GM12878 (cell line): ENCODE measurements at regions not wholly inside any gene's neighbourhood (a gene's known extent, or its start where the extent isn't known, plus 50 kb on each side); places are given as distances from the start of the nearest gene placed in this dataset.
A peak's percentile ranks its signal among the peaks of the same experiment; 100 is the strongest.

ENCODE experiments used
- ATAC-seq: fragments of 200-7000 bp; cut with Tn5 transposase; 3 replicates; pipeline ENCODE4 v1.9.1; 2020; ENCODE audit warnings: mild to moderate bottlenecking, moderate library complexity
- BruUV-seq: library from RNA; stranded (reverse); fragments of 400-500 nt; replicated peaks from 2 replicates; lab custom pipeline; 2021; lab: Mats Ljungman, UMichigan
- CTCF ChIA-PET: fragments of 300-600 bp; sonication (Branson Sonifier 250); formaldehyde crosslinking; extraction: SDS; loops from one replicate; lab custom pipeline; 2021; ENCODE audit warnings: inconsistent platforms; lab: Yijun Ruan, JAX
- POLR2A ChIA-PET: fragments of 350-600 bp; formaldehyde crosslinking; extraction: SDS; loops from one replicate; lab custom pipeline; 2021; ENCODE audit warnings: inconsistent platforms; lab: Charles Lee
- RAD21 ChIA-PET: fragments of 300-600 bp; sonication (Branson Sonifier 250); formaldehyde crosslinking; loops from one replicate; lab custom pipeline; 2023; ENCODE audit warnings: antibody characterized with exemption; ENCODE audit not compliant: unreplicated experiment; lab: Charles Lee
- SMC1A ChIA-PET: fragments of 300-600 bp; sonication (Branson Sonifier 250); formaldehyde crosslinking; loops from one replicate; lab custom pipeline; 2023; ENCODE audit not compliant: unreplicated experiment, uncharacterized antibody; lab: Charles Lee
- DNase-seq: peaks from one replicate; pipeline ENCODE4 v3.0.0-alpha.2; 2011; ENCODE audit warnings: low read depth, low spot score
- FAIRE-seq: peaks from 3 replicates; lab custom pipeline; 2011; peaks lifted over from hg19 to GRCh38; lab: Jason Lieb, UNC
- H2AFZ ChIP-seq: 2 replicates; pipeline ENCODE4 v1.6.0; 2011; ENCODE audit warnings: low read depth, low read length, control low read depth; ENCODE audit not compliant: control insufficient read depth
- H3K27ac ChIP-seq: 2 replicates; pipeline ENCODE4 v1.5.1; 2011; ENCODE audit warnings: control low read depth; ENCODE audit not compliant: control insufficient read depth, insufficient read depth
- H3K27me3 ChIP-seq, 2 experiments: replicated peaks in 1 of 2; 2 replicates each; pipeline versions ENCODE4 v1.6.0 to v1.6.1; 2011; ENCODE audit warnings: low read length in 1 of 2; ENCODE audit not compliant: control insufficient read depth in 2 of 2, insufficient read depth in 2 of 2
- H3K36me3 ChIP-seq, 2 experiments: 2 replicates each; pipeline ENCODE4 v1.5.1; 2011; ENCODE audit warnings: low read length in 1 of 2; ENCODE audit not compliant: control insufficient read depth in 2 of 2, insufficient read depth in 2 of 2
- H3K4me1 ChIP-seq: 2 replicates; pipeline ENCODE4 v1.6.1; 2011; ENCODE audit warnings: mild to moderate bottlenecking, low read length, moderate library complexity, mixed read lengths; ENCODE audit not compliant: control insufficient read depth, insufficient read depth
- H3K4me2 ChIP-seq: 2 replicates; pipeline ENCODE4 v1.6.0; 2011; ENCODE audit warnings: control low read depth; ENCODE audit not compliant: control insufficient read depth, insufficient read depth
- H3K4me3 ChIP-seq: fragments of 200-600 bp; sonication (generic); 2 replicates; pipeline ENCODE4 v1.5.1; 2016
- H3K79me2 ChIP-seq: 2 replicates; pipeline ENCODE4 v1.6.0; 2011; ENCODE audit warnings: low read length; ENCODE audit not compliant: control insufficient read depth, insufficient read depth
- H3K9ac ChIP-seq: 2 replicates; pipeline ENCODE4 v1.8.0; 2011; ENCODE audit warnings: low read length, control low read depth, mixed read lengths; ENCODE audit not compliant: control insufficient read depth, insufficient read depth
- H3K9me3 ChIP-seq: replicated peaks from 3 replicates; pipeline ENCODE4 v1.5.1; 2011; ENCODE audit warnings: mild to moderate bottlenecking, low read length; ENCODE audit not compliant: control insufficient read depth, insufficient read depth
- H4K20me1 ChIP-seq: 2 replicates; pipeline ENCODE4 v1.6.0; 2011; ENCODE audit not compliant: control insufficient read depth, insufficient read depth
- BACH1 ChIP-seq: fragments of 450-650 bp; IDR thresholded peaks from 2 replicates; pipeline ENCODE4 v1.6.1; 2017; ENCODE audit warnings: mild to moderate bottlenecking, borderline replicate concordance
- BHLHE40 ChIP-seq, 2 experiments: fragments of 450-650 bp in 1 of 2; IDR thresholded peaks; 2 replicates each; pipeline ENCODE4 v1.6.1; 2011 to 2017; ENCODE audit warnings: low read depth in 2 of 2, borderline replicate concordance in 1 of 2, improper control_type of control experiment in 1 of 2, low read length in 1 of 2, mild to moderate bottlenecking in 1 of 2
- CREM ChIP-seq: IDR thresholded peaks from 2 replicates; pipeline ENCODE4 v1.6.1; 2014; ENCODE audit warnings: antibody characterized with exemption, low read depth
- EGR1 ChIP-seq, 2 experiments: IDR thresholded peaks; 1 replicate in 1 of 2; 2 replicates in 1 of 2; pipeline ENCODE4 v1.6.1; 2011 to 2012; ENCODE audit warnings: low read depth in 2 of 2, low read length in 2 of 2, borderline replicate concordance in 1 of 2, mild to moderate bottlenecking in 1 of 2, moderate library complexity in 1 of 2
- FOS ChIP-seq: IDR thresholded peaks from 3 replicates; pipeline ENCODE4 v1.6.1; 2011; ENCODE audit warnings: borderline replicate concordance; ENCODE audit not compliant: insufficient read length; ENCODE audit errors: extremely low read depth
- HCFC1 ChIP-seq: fragments of 150-350 bp; IDR thresholded peaks from 2 replicates; pipeline ENCODE4 v1.6.1; 2014; ENCODE audit warnings: low read length
- HDAC6 ChIP-seq: fragments of 200-600 bp; sonication (generic); IDR thresholded peaks from one replicate; pipeline ENCODE4 v1.8.0; 2017; ENCODE audit warnings: antibody characterized with exemption; ENCODE audit not compliant: unreplicated experiment
- HSF1 ChIP-seq: fragments of 150-350 bp; IDR thresholded peaks from 2 replicates; pipeline ENCODE4 v1.6.1; 2014; ENCODE audit warnings: mild to moderate bottlenecking, low read depth, low read length
- RBBP5 ChIP-seq: fragments of 200-600 bp; sonication (generic); conservative IDR thresholded peaks from 2 replicates; pipeline ENCODE4 v1.6.1; 2016
- SKIL ChIP-seq: fragments of 450-650 bp; IDR thresholded peaks from 2 replicates; pipeline ENCODE4 v1.6.1; 2017; ENCODE audit warnings: mild to moderate bottlenecking, low read depth, inconsistent platforms; ENCODE audit not compliant: poor library complexity, severe bottlenecking
- SPI1 ChIP-seq: IDR thresholded peaks from 2 replicates; pipeline ENCODE4 v1.6.1; 2011; ENCODE audit warnings: low read depth, mild to moderate bottlenecking, low read length, moderate library complexity, borderline replicate concordance; ENCODE audit not compliant: insufficient read depth
- SUZ12 ChIP-seq: fragments of 200-600 bp; sonication (generic); IDR thresholded peaks from one replicate; pipeline ENCODE4 v1.6.1; 2018; ENCODE audit warnings: antibody characterized with exemption, mild to moderate bottlenecking; ENCODE audit not compliant: unreplicated experiment
- TBL1XR1 ChIP-seq: IDR thresholded peaks from 2 replicates; pipeline ENCODE4 v1.6.1; 2012; ENCODE audit warnings: low read depth, low read length, improper control_type of control experiment
- WRNIP1 ChIP-seq: IDR thresholded peaks from 2 replicates; pipeline ENCODE4 v1.6.1; 2011; ENCODE audit warnings: low read depth, low read length, improper control_type of control experiment, borderline replicate concordance
- YBX1 ChIP-seq: fragments of 450-650 bp; IDR thresholded peaks from 2 replicates; pipeline ENCODE4 v1.6.1; 2016; ENCODE audit warnings: antibody characterized with exemption
- WGBS: methylation state at CpG from one replicate; pipeline ENCODE4 v1.1.6; 2016; ENCODE audit warnings: low lambda C conversion rate; ENCODE audit not compliant: insufficient replicate concordance, insufficient coverage; ENCODE audit errors: missing lambda C conversion rate; 5-methylcytosine and 5-hydroxymethylcytosine counted together
- in situ Hi-C: fragments of 300-500 bp; cut with MboI; formaldehyde crosslinking; loops from 9 replicates; pipeline ENCODE4 v1.14.3; 2018; ENCODE audit warnings: mixed read lengths
- intact Hi-C: fragments of 100-400 bp; cut with micrococcal nuclease; formaldehyde crosslinking; loops from one replicate; pipeline ENCODE4 v1.14.2; 2022; ENCODE audit not compliant: unreplicated experiment

GRCh38 chr9:20015427-20015931, 226.6 kb upstream of the SLC24A2 start:
- ChIA-PET RAD21 (interaction anchor here (0.7 kb wide), 1 partner anchor 15 kb away, joined by 3 read pairs; no protein-coding TSS in a partner anchor), SMC1A (interaction anchor here (0.8 to 1.1 kb wide), 4 partner anchors 9 to 69 kb away, joined by 3 to 4 read pairs (median 4); no protein-coding TSS in a partner anchor), POLR2A (no interaction called here), CTCF (interaction anchor here (1.1 to 1.5 kb wide), 3 partner anchors 11 to 17 kb away, joined by 3 to 4 read pairs (median 4); no protein-coding TSS in a partner anchor)
- peak overlapping the region; percentile 46 for H2AFZ ChIP-seq
- in situ Hi-C loops: no loop called here
- H3K9ac ChIP-seq: no peak overlapping the region
- no peak overlapping the region for H3K27ac ChIP-seq
- DNase-seq: peak; percentile 9
- no peaks in the 10 kb centered on the region for H3K36me3 ChIP-seq
- no peaks in the 10 kb centered on the region for H3K27me3 ChIP-seq
- H4K20me1 ChIP-seq: no peaks in the 10 kb centered on the region
- 64% methylated on average over 2 of the region's 2 CpGs for WGBS
- H3K4me3 ChIP-seq: no peak overlapping the region
- TF ChIP-seq YBX1 (no peak), FOS (no peak), SPI1 (peak; percentile 75)
- H3K4me1 ChIP-seq: no peaks in the 10 kb centered on the region
- no peaks in the 10 kb centered on the region for H3K9me3 ChIP-seq
- no peak overlapping the region for H3K4me2 ChIP-seq
- ATAC-seq: peak; percentile 68
- H3K79me2 ChIP-seq: no peaks in the 10 kb centered on the region
- FAIRE-seq: no peak
- BruUV-seq: no TSS peak
- intact Hi-C loops: no loop called here

GRCh38 chr9:20014168-20014567, 225.3 kb upstream of the SLC24A2 start:
- Histone ChIP-seq H3K4me1 (no peaks in the 10 kb centered on the region), H3K27me3 (no peaks in the 10 kb centered on the region), H3K4me3 (no peak overlapping the region), H3K36me3 (no peaks in the 10 kb centered on the region), H3K9ac (no peak overlapping the region), H2AFZ (no peak overlapping the region), H3K27ac (no peak overlapping the region), H4K20me1 (no peaks in the 10 kb centered on the region), H3K4me2 (no peak overlapping the region), H3K9me3 (no peaks in the 10 kb centered on the region), H3K79me2 (no peaks in the 10 kb centered on the region)
- no peak for DNase-seq
- RAD21 ChIA-PET: no interaction called here
- 54% methylated on average over 4 of the region's 4 CpGs for WGBS
- no peak for FAIRE-seq
- ATAC-seq: no peak
- BruUV-seq: no TSS peak
- intact Hi-C loops: no loop called here
- SMC1A ChIA-PET: interaction anchor here (1.2 kb wide), 1 partner anchor 14 kb away, joined by 3 read pairs; no protein-coding TSS in a partner anchor
- CTCF ChIA-PET: no interaction called here
- in situ Hi-C loops: no loop called here
- POLR2A ChIA-PET: no interaction called here
- TF ChIP-seq TBL1XR1 (no peak), EGR1 (IDR thresholded peaks at IDR 0.05; ENCODE audit: borderline replicate concordance in 1 of 2, low read depth in 2 of 2, low read length in 2 of 2) (no peak), BACH1 (no peak), RBBP5 (no peak), BHLHE40 (IDR thresholded peaks at IDR 0.05; ENCODE audit: borderline replicate concordance in 1 of 2, low read depth in 2 of 2, low read length in 1 of 2) (no peak), SKIL (no peak), HDAC6 (no peak), SUZ12 (no peak), HCFC1 (no peak), CREM (no peak), WRNIP1 (no peak), HSF1 (no peak)
